ENCODE measurements at regions not wholly inside any gene's neighbourhood (a gene's known extent, or its start where the extent isn't known, plus 50 kb on each side); places are given as distances from the start of the nearest gene placed in this dataset.

- Histone ChIP-seq H3K79me2 (no peaks in the 10 kb centered on the region), H3K4me1 (ENCODE audit: insufficient read depth) (no peaks in the 10 kb centered on the region), H3K9me2 (replicated peaks; ENCODE audit: insufficient read depth) (no peaks in the 10 kb centered on the region), H3K4me3 (no peak overlapping the region), H3K9me3 (ENCODE audit: low read depth) (no peaks in the 10 kb centered on the region), H3K27me3 (no peaks in the 10 kb centered on the region), H3K27ac (no peak overlapping the region), H3K4me2 (no peak overlapping the region), H2AFZ (no peak overlapping the region), H4K20me1 (ENCODE audit: insufficient read depth, poor library complexity, severe bottlenecking) (no peaks in the 10 kb centered on the region), H3K36me3 (replicated peaks; ENCODE audit: insufficient read depth, low read depth) (no peaks in the 10 kb centered on the region)
- 91% methylated on average over 2 of the region's 2 CpGs for WGBS (ENCODE audit: low lambda C conversion rate, missing lambda C conversion rate)
- DNase-seq (ENCODE audit: low spot score) = no peak
- TF ChIP-seq EZH2phosphoT487 (IDR thresholded peaks at IDR 0.05; ENCODE audit: low read depth, severe bottlenecking, unreplicated experiment) (no peak), EZH2 (IDR thresholded peaks at IDR 0.05; ENCODE audit: borderline replicate concordance) (no peak), CTCF (IDR thresholded peaks at IDR 0.05; ENCODE audit: poor library complexity) (no peak)
Observed at GRCh38 chr1:185661971-185662370, 72.2 kb upstream of the HMCN1 start.

- TF ChIP-seq EZH2 (IDR thresholded peaks at IDR 0.05; ENCODE audit: borderline replicate concordance) (no peak), CTCF (IDR thresholded peaks at IDR 0.05; ENCODE audit: poor library complexity) (no peak), EZH2phosphoT487 (IDR thresholded peaks at IDR 0.05; ENCODE audit: low read depth, severe bottlenecking, unreplicated experiment) (no peak)
- no peak overlapping the region for H3K27ac ChIP-seq
- 86% methylated on average over 3 of the region's 3 CpGs for WGBS (ENCODE audit: low lambda C conversion rate, missing lambda C conversion rate)
- no peak overlapping the region for H3K4me3 ChIP-seq
- H2AFZ ChIP-seq = no peak overlapping the region
- H3K4me1 ChIP-seq (ENCODE audit: insufficient read depth) = no peaks in the 10 kb centered on the region
- H3K79me2 ChIP-seq = no peaks in the 10 kb centered on the region
- no peaks in the 10 kb centered on the region for H3K36me3 ChIP-seq (replicated peaks; ENCODE audit: insufficient read depth, low read depth)
- H4K20me1 ChIP-seq (ENCODE audit: insufficient read depth, poor library complexity, severe bottlenecking) = no peaks in the 10 kb centered on the region
- H3K9me2 ChIP-seq (replicated peaks; ENCODE audit: insufficient read depth) = no peaks in the 10 kb centered on the region
- DNase-seq (ENCODE audit: low spot score) = no peak
- no peak overlapping the region for H3K4me2 ChIP-seq
- no peaks in the 10 kb centered on the region for H3K9me3 ChIP-seq (ENCODE audit: low read depth)
- no peaks in the 10 kb centered on the region for H3K27me3 ChIP-seq
Observed at GRCh38 chr1:185656663-185657062, 77.5 kb upstream of the HMCN1 start.

- no peak overlapping the region for H3K4me3 ChIP-seq
- H3K27ac ChIP-seq = peak overlapping the region; percentile 31
- no peaks in the 10 kb centered on the region for H3K4me1 ChIP-seq (ENCODE audit: insufficient read depth)
- H4K20me1 ChIP-seq (ENCODE audit: insufficient read depth, poor library complexity, severe bottlenecking) = no peaks in the 10 kb centered on the region
- no peak for DNase-seq (ENCODE audit: low spot score)
- H3K9me3 ChIP-seq (ENCODE audit: low read depth) = no peaks in the 10 kb centered on the region
- H3K36me3 ChIP-seq (replicated peaks; ENCODE audit: insufficient read depth, low read depth) = no peaks in the 10 kb centered on the region
- no peaks in the 10 kb centered on the region for H3K79me2 ChIP-seq
- no peak overlapping the region for H3K4me2 ChIP-seq
- H2AFZ ChIP-seq = no peak overlapping the region
- H3K27me3 ChIP-seq = no peaks in the 10 kb centered on the region
- H3K9me2 ChIP-seq (replicated peaks; ENCODE audit: insufficient read depth) = no peaks in the 10 kb centered on the region
- TF ChIP-seq EZH2phosphoT487 (IDR thresholded peaks at IDR 0.05; ENCODE audit: low read depth, severe bottlenecking, unreplicated experiment) = no peak
- no peak for TF ChIP-seq CTCF (IDR thresholded peaks at IDR 0.05; ENCODE audit: poor library complexity)
- no peak for TF ChIP-seq EZH2 (IDR thresholded peaks at IDR 0.05; ENCODE audit: borderline replicate concordance)
Observed at GRCh38 chr1:185654952-185655314, 79.3 kb upstream of the HMCN1 start.

Data from hepatocyte (in vitro differentiated cells).